HCT116 (cell line): ENCODE measurements at regions not wholly inside any gene's neighbourhood (a gene's known extent, or its start where the extent isn't known, plus 50 kb on each side); places are given as distances from the start of the nearest gene placed in this dataset.

Source experiments
- ATAC-seq: fragments of 200-7000 bp; cut with Tn5 transposase; 2 replicates; pipeline ENCODE4 v1.9.1; 2020; ENCODE audit warnings: mild to moderate bottlenecking, moderate library complexity
- BruUV-seq: library from RNA; stranded (reverse); fragments of 400-500 nt; replicated peaks from 2 replicates; lab custom pipeline; 2021; lab: Mats Ljungman, UMichigan
- CTCF ChIA-PET: fragments of 300-600 bp; sonication (Branson Sonifier 250); formaldehyde crosslinking; loops from one replicate; lab custom pipeline; 2021; ENCODE audit warnings: antibody characterized with exemption; lab: Charles Lee
- POLR2A ChIA-PET: fragments of 300-600, 350-600 bp; sonication (Branson Sonifier 250); formaldehyde crosslinking; loops from one replicate; lab custom pipeline; 2021; ENCODE audit warnings: antibody characterized with exemption; lab: Charles Lee
- RAD21 ChIA-PET, 2 experiments: fragments of 300-600 bp; sonication (Branson Sonifier 250); formaldehyde crosslinking; loops; one replicate each; lab custom pipeline; 2023; ENCODE audit warnings: low total read pairs in 2 of 2; ENCODE audit not compliant: uncharacterized antibody in 2 of 2, unreplicated experiment in 2 of 2, low non-redundant PET in 1 of 2; lab: Charles Lee
- DNase-seq: peaks from one replicate; pipeline ENCODE4 v3.0.0-alpha.2; 2010; ENCODE audit warnings: low read depth, low spot score
- H2AFZ ChIP-seq: fragments of 200-600 bp; shearing (Covaris generic), sonication (generic); 2 replicates; pipeline ENCODE4 v1.6.1; 2017; ENCODE audit warnings: low read depth, mixed run types, mixed read lengths, antibody characterized with exemption, low read length; ENCODE audit not compliant: poor library complexity, severe bottlenecking
- H3K27ac ChIP-seq: 2 replicates; pipeline ENCODE4 v1.5.1; 2012; ENCODE audit warnings: low read depth, low read length
- H3K27me3 ChIP-seq: fragments of 200-600 bp; sonication (generic); 2 replicates; pipeline ENCODE4 v1.6.1; 2016; ENCODE audit warnings: mixed run types, low read length, mixed read lengths; ENCODE audit not compliant: insufficient read depth
- H3K36me3 ChIP-seq, 2 experiments: fragments of 200-500 bp in 1 of 2; fragments of 200-600 bp in 1 of 2; sonication (Bioruptor generic) in 1 of 2; sonication (generic) in 1 of 2; 2 replicates each; pipeline versions ENCODE4 v1.5.1 to v1.6.1; 2014 to 2016; ENCODE audit warnings: low read length in 2 of 2, inconsistent platforms in 1 of 2, mixed read lengths in 1 of 2, mixed run types in 1 of 2; ENCODE audit not compliant: insufficient read depth in 2 of 2, control insufficient read depth in 1 of 2
- H3K4me1 ChIP-seq, 2 experiments: fragments of 200-600 bp in 1 of 2; sonication (generic) in 1 of 2; 2 replicates each; pipeline versions ENCODE4 v1.5.1 to v1.6.1; 2012 to 2017; ENCODE audit warnings: low read length in 2 of 2, inconsistent platforms in 1 of 2, mild to moderate bottlenecking in 1 of 2, mixed read lengths in 1 of 2, mixed run types in 1 of 2, moderate library complexity in 1 of 2; ENCODE audit not compliant: insufficient read depth in 2 of 2, control insufficient read depth in 1 of 2
- H3K4me2 ChIP-seq: fragments of 200-600 bp; sonication (generic); 2 replicates; pipeline ENCODE4 v1.6.1; 2017; ENCODE audit warnings: mixed run types, low read length, mixed read lengths
- H3K4me3 ChIP-seq, 2 experiments: fragments of 200-600 bp in 1 of 2; sonication (generic) in 1 of 2; replicated peaks in 1 of 2; 2 replicates each; pipeline ENCODE4 v1.5.1; 2011 to 2016; ENCODE audit warnings: low read length in 2 of 2, control low read depth in 1 of 2, low read depth in 1 of 2, mild to moderate bottlenecking in 1 of 2, mixed read lengths in 1 of 2, mixed run types in 1 of 2
- H3K79me2 ChIP-seq: fragments of 200-600 bp; sonication (generic); 2 replicates; pipeline ENCODE4 v1.6.1; 2017; ENCODE audit warnings: mild to moderate bottlenecking, mixed run types, low read length, moderate library complexity, mixed read lengths; ENCODE audit not compliant: insufficient read depth
- H3K9ac ChIP-seq: fragments of 200-600 bp; sonication (generic); 2 replicates; pipeline ENCODE4 v1.6.1; 2016; ENCODE audit warnings: low read length, mixed read lengths
- H3K9me2 ChIP-seq: fragments of 200-600 bp; sonication (generic), shearing (Covaris generic); 2 replicates; pipeline ENCODE4 v1.6.1; 2017; ENCODE audit warnings: mixed run types, mild to moderate bottlenecking, moderate library complexity; ENCODE audit not compliant: insufficient read depth
- H3K9me3 ChIP-seq, 2 experiments: fragments of 200-500 bp in 1 of 2; fragments of 200-600 bp in 1 of 2; sonication (Bioruptor generic) in 1 of 2; sonication (generic) in 1 of 2; 2 replicates each; pipeline ENCODE4 v1.6.1; 2014 to 2017; ENCODE audit warnings: low read length in 2 of 2, mixed read lengths in 2 of 2, inconsistent platforms in 1 of 2, low read depth in 1 of 2, mild to moderate bottlenecking in 1 of 2, mixed run types in 1 of 2, moderate library complexity in 1 of 2; ENCODE audit not compliant: control insufficient read depth in 1 of 2, insufficient read depth in 1 of 2
- H4K20me1 ChIP-seq: fragments of 200-600 bp; sonication (generic), shearing (Covaris generic); 2 replicates; pipeline ENCODE4 v1.6.1; 2017; ENCODE audit warnings: mixed run types, mild to moderate bottlenecking, moderate library complexity; ENCODE audit not compliant: insufficient read depth
- CBX3 ChIP-seq: IDR thresholded peaks from 2 replicates; pipeline ENCODE4 v1.6.1; 2012; ENCODE audit warnings: low read depth
- ELF1 ChIP-seq: IDR thresholded peaks from 2 replicates; pipeline ENCODE4 v1.6.1; 2012; ENCODE audit warnings: low read depth, borderline replicate concordance
- EZH2phosphoT487 ChIP-seq: fragments of 200-600 bp; IDR thresholded peaks from 2 replicates; pipeline ENCODE4 v1.6.1; 2018; ENCODE audit warnings: antibody characterized with exemption, borderline replicate concordance
- FOSL1 ChIP-seq: IDR thresholded peaks from 2 replicates; pipeline ENCODE4 v1.6.1; 2012; ENCODE audit warnings: low read depth
- JUND ChIP-seq: IDR thresholded peaks from 2 replicates; pipeline ENCODE4 v1.6.1; 2012
- POLR2A ChIP-seq: IDR thresholded peaks from 2 replicates; pipeline ENCODE4 v1.7.0; 2011; ENCODE audit warnings: borderline replicate concordance; ENCODE audit not compliant: insufficient read depth, insufficient read length; ENCODE audit errors: extremely low read depth
- POLR2AphosphoS5 ChIP-seq: IDR thresholded peaks from 2 replicates; pipeline ENCODE4 v1.6.1; 2011; ENCODE audit warnings: mild to moderate bottlenecking, low read depth, low read length, moderate library complexity
- RAD21 ChIP-seq: IDR thresholded peaks from 2 replicates; pipeline ENCODE4 v1.6.1; 2012; ENCODE audit warnings: low read depth, mild to moderate bottlenecking
- SIN3A ChIP-seq: IDR thresholded peaks from 2 replicates; pipeline ENCODE4 v1.6.1; 2012; ENCODE audit warnings: low read depth
- SP1 ChIP-seq: IDR thresholded peaks from 2 replicates; pipeline ENCODE4 v1.6.1; 2012; ENCODE audit warnings: low read depth
- TCF7L2 ChIP-seq: IDR thresholded peaks from 2 replicates; pipeline ENCODE4 v1.7.0; 2011; ENCODE audit warnings: borderline replicate concordance, inconsistent platforms; ENCODE audit not compliant: insufficient read depth, insufficient read length; ENCODE audit errors: extremely low read depth
- YY1 ChIP-seq: IDR thresholded peaks from 2 replicates; pipeline ENCODE4 v1.6.1; 2011; ENCODE audit warnings: low read length, low read depth, moderate library complexity, mild to moderate bottlenecking; ENCODE audit not compliant: insufficient replicate concordance; ENCODE audit errors: extremely low read depth
- ZNF274 ChIP-seq: fragments of 200-500 bp; sonication (Bioruptor generic); IDR thresholded peaks from 2 replicates; pipeline ENCODE4 v1.6.1; 2014; ENCODE audit warnings: mild to moderate bottlenecking, low read depth, low read length, inconsistent platforms
- intact Hi-C: fragments of 100-400 bp; cut with micrococcal nuclease; formaldehyde crosslinking; loops from 2 replicates; pipeline ENCODE4 v1.10.0; 2022
- TF ChIP-seq, protein P1 (sequence below): IDR thresholded peaks from 2 replicates; pipeline ENCODE4 v1.6.1; 2012; ENCODE audit warnings: low read depth
- TF ChIP-seq, protein P2 (sequence below): IDR thresholded peaks from 2 replicates; pipeline ENCODE4 v1.6.1; 2011; ENCODE audit warnings: mild to moderate bottlenecking, low read length, moderate library complexity; ENCODE audit not compliant: insufficient replicate concordance; ENCODE audit errors: extremely low read depth
- TF ChIP-seq, protein P3 (sequence below): IDR thresholded peaks from 2 replicates; pipeline ENCODE4 v1.6.1; 2012
- TF ChIP-seq, protein P4 (sequence below): IDR thresholded peaks from 2 replicates; pipeline ENCODE4 v1.6.1; 2012
- TF ChIP-seq, protein P5 (sequence below), 3 experiments: fragments of 200-600 bp in 1 of 3; sonication (generic) in 1 of 3; IDR thresholded peaks in 2 of 3; conservative IDR thresholded peaks in 1 of 3; 2 replicates each; pipeline ENCODE4 v1.5.1; 2012 to 2017; ENCODE audit warnings: low read depth in 2 of 3, low read length in 2 of 3, antibody characterized with exemption in 1 of 3, borderline replicate concordance in 1 of 3, control low read depth in 1 of 3, mild to moderate bottlenecking in 1 of 3, mixed read lengths in 1 of 3, mixed run types in 1 of 3, moderate library complexity in 1 of 3; ENCODE audit not compliant: insufficient read depth in 1 of 3

DNA sequence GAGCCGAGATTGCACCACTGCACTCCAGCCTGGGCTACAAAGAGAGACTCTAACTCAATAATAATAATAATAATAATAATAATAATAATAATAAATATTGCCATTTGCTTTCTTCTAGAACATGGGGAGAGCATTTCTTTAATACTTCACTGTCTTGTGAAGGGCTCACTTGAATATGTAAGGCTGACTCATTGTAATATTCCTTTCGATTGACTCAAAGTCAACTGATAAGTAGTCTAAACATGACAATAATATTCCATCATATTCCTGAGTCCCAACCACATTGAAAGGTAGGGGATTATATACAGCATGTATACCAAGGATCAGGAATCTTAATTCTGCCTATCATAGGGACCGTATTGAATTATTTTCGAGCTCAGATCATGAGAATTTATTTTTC, 949.2 kb downstream of the DSC3 start:
- CTCF ChIA-PET, result no interaction called here
- Histone ChIP-seq H3K27me3 (no peaks in the 10 kb centered on the region), H3K36me3 (no peaks in the 10 kb centered on the region), H3K4me2 (no peak overlapping the region), H3K9me2 (no peaks in the 10 kb centered on the region), H2AFZ (no peak overlapping the region), H3K4me1 (no peaks in the 10 kb centered on the region), H4K20me1 (no peaks in the 10 kb centered on the region), H3K9ac (no peak overlapping the region), H3K4me3 (no peak overlapping the region), H3K9me3 (no peaks in the 10 kb centered on the region), H3K27ac (no peak overlapping the region), H3K79me2 (no peaks in the 10 kb centered on the region)
- intact Hi-C loops, result no loop called here
- RAD21 ChIA-PET, result no interaction called here
- DNase-seq (no peak), ATAC-seq (no peak)
- POLR2A ChIA-PET, result no interaction called here
- no peak for TF ChIP-seq JUND
- TF ChIP-seq RAD21, result no peak
- TF ChIP-seq ELF1, result no peak
- TF ChIP-seq YY1, result no peak
- no peak for TF ChIP-seq ZNF274
- TF ChIP-seq EZH2phosphoT487, result no peak
- no peak for TF ChIP-seq POLR2A
- TF ChIP-seq, protein P1, sequence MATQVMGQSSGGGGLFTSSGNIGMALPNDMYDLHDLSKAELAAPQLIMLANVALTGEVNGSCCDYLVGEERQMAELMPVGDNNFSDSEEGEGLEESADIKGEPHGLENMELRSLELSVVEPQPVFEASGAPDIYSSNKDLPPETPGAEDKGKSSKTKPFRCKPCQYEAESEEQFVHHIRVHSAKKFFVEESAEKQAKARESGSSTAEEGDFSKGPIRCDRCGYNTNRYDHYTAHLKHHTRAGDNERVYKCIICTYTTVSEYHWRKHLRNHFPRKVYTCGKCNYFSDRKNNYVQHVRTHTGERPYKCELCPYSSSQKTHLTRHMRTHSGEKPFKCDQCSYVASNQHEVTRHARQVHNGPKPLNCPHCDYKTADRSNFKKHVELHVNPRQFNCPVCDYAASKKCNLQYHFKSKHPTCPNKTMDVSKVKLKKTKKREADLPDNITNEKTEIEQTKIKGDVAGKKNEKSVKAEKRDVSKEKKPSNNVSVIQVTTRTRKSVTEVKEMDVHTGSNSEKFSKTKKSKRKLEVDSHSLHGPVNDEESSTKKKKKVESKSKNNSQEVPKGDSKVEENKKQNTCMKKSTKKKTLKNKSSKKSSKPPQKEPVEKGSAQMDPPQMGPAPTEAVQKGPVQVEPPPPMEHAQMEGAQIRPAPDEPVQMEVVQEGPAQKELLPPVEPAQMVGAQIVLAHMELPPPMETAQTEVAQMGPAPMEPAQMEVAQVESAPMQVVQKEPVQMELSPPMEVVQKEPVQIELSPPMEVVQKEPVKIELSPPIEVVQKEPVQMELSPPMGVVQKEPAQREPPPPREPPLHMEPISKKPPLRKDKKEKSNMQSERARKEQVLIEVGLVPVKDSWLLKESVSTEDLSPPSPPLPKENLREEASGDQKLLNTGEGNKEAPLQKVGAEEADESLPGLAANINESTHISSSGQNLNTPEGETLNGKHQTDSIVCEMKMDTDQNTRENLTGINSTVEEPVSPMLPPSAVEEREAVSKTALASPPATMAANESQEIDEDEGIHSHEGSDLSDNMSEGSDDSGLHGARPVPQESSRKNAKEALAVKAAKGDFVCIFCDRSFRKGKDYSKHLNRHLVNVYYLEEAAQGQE, result no peak
- TF ChIP-seq, protein P2, sequence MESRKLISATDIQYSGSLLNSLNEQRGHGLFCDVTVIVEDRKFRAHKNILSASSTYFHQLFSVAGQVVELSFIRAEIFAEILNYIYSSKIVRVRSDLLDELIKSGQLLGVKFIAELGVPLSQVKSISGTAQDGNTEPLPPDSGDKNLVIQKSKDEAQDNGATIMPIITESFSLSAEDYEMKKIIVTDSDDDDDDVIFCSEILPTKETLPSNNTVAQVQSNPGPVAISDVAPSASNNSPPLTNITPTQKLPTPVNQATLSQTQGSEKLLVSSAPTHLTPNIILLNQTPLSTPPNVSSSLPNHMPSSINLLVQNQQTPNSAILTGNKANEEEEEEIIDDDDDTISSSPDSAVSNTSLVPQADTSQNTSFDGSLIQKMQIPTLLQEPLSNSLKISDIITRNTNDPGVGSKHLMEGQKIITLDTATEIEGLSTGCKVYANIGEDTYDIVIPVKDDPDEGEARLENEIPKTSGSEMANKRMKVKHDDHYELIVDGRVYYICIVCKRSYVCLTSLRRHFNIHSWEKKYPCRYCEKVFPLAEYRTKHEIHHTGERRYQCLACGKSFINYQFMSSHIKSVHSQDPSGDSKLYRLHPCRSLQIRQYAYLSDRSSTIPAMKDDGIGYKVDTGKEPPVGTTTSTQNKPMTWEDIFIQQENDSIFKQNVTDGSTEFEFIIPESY, result no peak
- no peak for TF ChIP-seq POLR2AphosphoS5
- TF ChIP-seq, protein P3, sequence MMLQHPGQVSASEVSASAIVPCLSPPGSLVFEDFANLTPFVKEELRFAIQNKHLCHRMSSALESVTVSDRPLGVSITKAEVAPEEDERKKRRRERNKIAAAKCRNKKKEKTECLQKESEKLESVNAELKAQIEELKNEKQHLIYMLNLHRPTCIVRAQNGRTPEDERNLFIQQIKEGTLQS, result no peak
- TF ChIP-seq SIN3A, result no peak
- TF ChIP-seq, protein P4, sequence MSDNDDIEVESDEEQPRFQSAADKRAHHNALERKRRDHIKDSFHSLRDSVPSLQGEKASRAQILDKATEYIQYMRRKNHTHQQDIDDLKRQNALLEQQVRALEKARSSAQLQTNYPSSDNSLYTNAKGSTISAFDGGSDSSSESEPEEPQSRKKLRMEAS, result no peak
- no peak for TF ChIP-seq FOSL1
- TF ChIP-seq, protein P5, sequence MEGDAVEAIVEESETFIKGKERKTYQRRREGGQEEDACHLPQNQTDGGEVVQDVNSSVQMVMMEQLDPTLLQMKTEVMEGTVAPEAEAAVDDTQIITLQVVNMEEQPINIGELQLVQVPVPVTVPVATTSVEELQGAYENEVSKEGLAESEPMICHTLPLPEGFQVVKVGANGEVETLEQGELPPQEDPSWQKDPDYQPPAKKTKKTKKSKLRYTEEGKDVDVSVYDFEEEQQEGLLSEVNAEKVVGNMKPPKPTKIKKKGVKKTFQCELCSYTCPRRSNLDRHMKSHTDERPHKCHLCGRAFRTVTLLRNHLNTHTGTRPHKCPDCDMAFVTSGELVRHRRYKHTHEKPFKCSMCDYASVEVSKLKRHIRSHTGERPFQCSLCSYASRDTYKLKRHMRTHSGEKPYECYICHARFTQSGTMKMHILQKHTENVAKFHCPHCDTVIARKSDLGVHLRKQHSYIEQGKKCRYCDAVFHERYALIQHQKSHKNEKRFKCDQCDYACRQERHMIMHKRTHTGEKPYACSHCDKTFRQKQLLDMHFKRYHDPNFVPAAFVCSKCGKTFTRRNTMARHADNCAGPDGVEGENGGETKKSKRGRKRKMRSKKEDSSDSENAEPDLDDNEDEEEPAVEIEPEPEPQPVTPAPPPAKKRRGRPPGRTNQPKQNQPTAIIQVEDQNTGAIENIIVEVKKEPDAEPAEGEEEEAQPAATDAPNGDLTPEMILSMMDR (IDR thresholded peaks at IDR 0.05 in 2 of 3, conservative IDR thresholded peaks at IDR 0.05 in 1 of 3; ENCODE audit: borderline replicate concordance in 1 of 3, insufficient read depth in 1 of 3, low read depth in 2 of 3, low read length in 2 of 3), result no peak
- TF ChIP-seq CBX3, result no peak
- TF ChIP-seq SP1, result no peak
- no peak for TF ChIP-seq TCF7L2
- BruUV-seq, result no TSS peak
